ENCODE measurements at regions not wholly inside any gene's neighbourhood (a gene's known extent, or its start where the extent isn't known, plus 50 kb on each side); places are given as distances from the start of the nearest gene placed in this dataset.

GRCh38 chr2:62319070-62319469 lies 123.2 kb downstream of the B3GNT2 start:
- Histone ChIP-seq H3K27me3 (ENCODE audit: insufficient read depth, low read depth, severe bottlenecking) (no peaks in the 10 kb centered on the region), H3K9me3 (ENCODE audit: severe bottlenecking) (no peaks in the 10 kb centered on the region), H3K27ac (no peak overlapping the region), H3K4me3 (ENCODE audit: low read depth, low read length) (no peak overlapping the region), H3K36me3 (no peaks in the 10 kb centered on the region)
- TF ChIP-seq CTCF (IDR thresholded peaks at IDR 0.05; ENCODE audit: low read depth, low read length), result no peak
- no peak for DNase-seq

- Histone ChIP-seq H3K36me3 (no peaks in the 10 kb centered on the region), H3K27ac (no peak overlapping the region), H3K4me3 (ENCODE audit: low read depth, low read length) (no peak overlapping the region), H3K9me3 (ENCODE audit: severe bottlenecking) (no peaks in the 10 kb centered on the region), H3K27me3 (ENCODE audit: insufficient read depth, low read depth, severe bottlenecking) (no peaks in the 10 kb centered on the region)
- no peak for TF ChIP-seq CTCF (IDR thresholded peaks at IDR 0.05; ENCODE audit: low read depth, low read length)
- DNase-seq, result no peak
These were observed 119.6 kb downstream of the B3GNT2 start for GRCh38 chr2:62315476-62315875.

DNA sequence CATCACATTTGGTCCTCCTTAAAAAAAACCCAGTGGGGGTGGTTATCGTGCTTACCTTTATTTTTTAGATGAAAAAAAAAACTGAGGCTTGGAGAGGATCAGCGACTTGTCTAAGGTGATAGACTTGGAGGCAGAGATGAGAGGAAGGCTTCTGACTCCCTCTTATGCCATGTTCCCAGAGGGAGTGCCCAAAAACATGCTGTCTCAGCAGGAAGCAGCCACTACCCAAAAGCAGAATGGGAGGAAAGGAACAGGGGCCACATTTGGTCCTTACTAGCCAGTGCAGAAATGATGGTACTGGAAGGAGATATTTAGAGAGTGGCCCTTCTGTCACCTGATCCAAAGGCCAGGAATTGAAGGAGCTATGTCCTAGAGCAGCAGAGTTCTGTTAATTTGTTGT lies 118.4 kb downstream of the B3GNT2 start:
- Histone ChIP-seq H3K27me3 (ENCODE audit: insufficient read depth, low read depth, severe bottlenecking) (no peaks in the 10 kb centered on the region), H3K36me3 (no peaks in the 10 kb centered on the region), H3K4me3 (ENCODE audit: low read depth, low read length) (no peak overlapping the region), H3K27ac (no peak overlapping the region), H3K9me3 (ENCODE audit: severe bottlenecking) (no peaks in the 10 kb centered on the region)
- DNase-seq, result no peak
- no peak for TF ChIP-seq CTCF (IDR thresholded peaks at IDR 0.05; ENCODE audit: low read depth, low read length)

DNA sequence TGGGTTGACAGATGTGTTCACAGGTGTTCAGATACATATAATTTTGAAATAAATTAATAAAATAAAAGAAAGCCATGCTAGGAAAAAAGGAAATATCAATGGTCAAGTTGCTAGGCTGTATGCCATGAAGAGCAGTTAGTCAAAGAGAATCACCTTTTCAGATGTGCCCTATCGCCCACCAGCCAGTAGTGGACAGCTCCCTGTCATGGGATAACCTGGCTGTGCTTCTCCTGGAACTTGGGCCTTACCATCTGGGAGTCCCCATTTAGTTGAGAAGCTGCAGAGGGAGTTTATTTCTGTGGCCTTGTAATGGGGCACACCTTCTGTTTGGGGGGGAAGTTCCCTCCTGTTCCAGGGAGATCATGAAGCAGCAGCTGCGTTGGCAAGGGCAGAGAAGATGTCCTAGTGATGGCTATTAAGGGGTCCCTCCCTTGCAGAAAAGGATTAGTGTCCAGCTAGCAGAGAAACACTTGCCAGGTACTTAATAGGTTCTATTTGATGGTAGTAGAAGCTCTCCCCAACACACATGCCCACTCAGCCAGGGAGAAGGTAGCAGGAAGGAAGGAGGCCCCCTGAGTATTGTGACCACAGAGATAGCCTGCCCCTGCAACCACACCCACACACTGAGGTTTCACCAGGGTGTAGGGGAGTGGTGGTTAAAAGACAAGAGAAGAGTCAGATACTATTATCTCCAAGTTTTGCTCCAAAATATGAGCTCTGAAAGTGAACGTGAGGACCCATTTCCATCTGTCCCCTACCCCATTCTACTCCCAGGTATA lies 117.7 kb downstream of the B3GNT2 start:
- no peak overlapping the region for H3K4me3 ChIP-seq (ENCODE audit: low read depth, low read length)

DNA sequence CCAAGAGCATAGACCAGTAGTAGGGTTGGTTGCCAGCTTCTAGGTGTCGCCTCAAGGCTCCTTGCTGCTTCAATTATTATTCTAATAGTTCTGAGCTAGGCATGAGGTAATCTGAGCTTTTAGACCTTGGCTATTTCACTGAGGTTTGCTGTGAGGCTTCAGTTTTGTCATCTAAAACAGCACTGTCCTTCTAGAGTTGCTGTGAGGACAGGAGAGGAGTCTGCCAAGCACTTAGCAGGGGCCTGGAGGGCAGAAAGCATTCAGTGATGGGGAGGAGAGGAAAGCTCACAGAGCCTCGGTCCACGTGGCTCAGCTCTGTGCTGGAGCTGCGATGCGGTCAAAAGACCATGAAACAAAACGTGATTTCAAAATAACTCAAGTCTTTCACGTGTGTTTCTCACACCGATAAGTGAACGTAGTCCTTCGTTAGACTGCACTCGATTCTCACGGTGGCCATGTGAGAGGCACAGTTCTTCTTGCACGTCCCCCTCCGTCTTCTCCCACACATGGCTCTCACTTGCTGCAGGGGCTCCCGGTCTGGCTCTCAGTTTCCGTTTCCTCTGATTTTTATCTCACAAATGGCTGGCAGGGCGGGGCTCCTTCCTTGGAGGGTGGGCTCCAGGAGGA lies 113.7 kb downstream of the B3GNT2 start:
- H3K36me3 ChIP-seq, result no peaks in the 10 kb centered on the region
- H3K9me3 ChIP-seq (ENCODE audit: severe bottlenecking), result no peaks in the 10 kb centered on the region
- DNase-seq, result no peak
- no peak overlapping the region for H3K4me3 ChIP-seq (ENCODE audit: low read depth, low read length)
- no peak for TF ChIP-seq CTCF (IDR thresholded peaks at IDR 0.05; ENCODE audit: low read depth, low read length)
- no peak overlapping the region for H3K27ac ChIP-seq
- H3K27me3 ChIP-seq (ENCODE audit: insufficient read depth, low read depth, severe bottlenecking), result no peaks in the 10 kb centered on the region

More for the DNA sequence above, 117.7 kb downstream of the B3GNT2 start:
- no peaks in the 10 kb centered on the region for H3K9me3 ChIP-seq (ENCODE audit: severe bottlenecking)
- H3K36me3 ChIP-seq, result no peaks in the 10 kb centered on the region
- no peak for TF ChIP-seq CTCF (IDR thresholded peaks at IDR 0.05; ENCODE audit: low read depth, low read length)
- no peak for DNase-seq
- no peaks in the 10 kb centered on the region for H3K27me3 ChIP-seq (ENCODE audit: insufficient read depth, low read depth, severe bottlenecking)
- no peak overlapping the region for H3K27ac ChIP-seq

Data from WERI-Rb-1 (cell line).